GM18502 (cell line): ENCODE measurements at regions not wholly inside any gene's neighbourhood (a gene's known extent, or its start where the extent isn't known, plus 50 kb on each side); places are given as distances from the start of the nearest gene placed in this dataset.

Source experiments
- ATAC-seq: cut with Tn5 transposase; IDR thresholded peaks from one replicate; pipeline ENCODE4 v1.9.1; 2021; ENCODE audit warnings: mild to moderate bottlenecking; ENCODE audit not compliant: unreplicated experiment, poor library complexity

DNA sequence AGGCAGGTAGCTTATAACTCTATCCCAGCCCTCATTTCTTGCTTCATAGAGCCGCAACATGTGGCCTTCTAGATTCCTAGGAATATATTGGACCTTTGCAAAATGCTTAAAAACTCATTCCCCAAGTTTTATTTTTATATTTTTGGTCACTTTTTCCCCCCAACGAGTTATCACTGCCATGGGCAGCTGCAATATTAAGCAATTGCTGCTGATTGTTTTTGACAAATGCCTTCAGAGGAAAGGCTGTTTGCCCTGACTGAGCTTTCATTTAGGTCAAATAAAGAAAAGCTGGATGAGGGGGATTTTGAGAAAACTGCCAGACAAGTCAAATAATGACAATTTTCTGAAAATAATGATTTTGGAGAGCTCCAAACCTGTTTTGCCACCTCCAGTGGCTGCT is 976.9 kb upstream of the MBL2 start:
- ATAC-seq, result no peak

DNA sequence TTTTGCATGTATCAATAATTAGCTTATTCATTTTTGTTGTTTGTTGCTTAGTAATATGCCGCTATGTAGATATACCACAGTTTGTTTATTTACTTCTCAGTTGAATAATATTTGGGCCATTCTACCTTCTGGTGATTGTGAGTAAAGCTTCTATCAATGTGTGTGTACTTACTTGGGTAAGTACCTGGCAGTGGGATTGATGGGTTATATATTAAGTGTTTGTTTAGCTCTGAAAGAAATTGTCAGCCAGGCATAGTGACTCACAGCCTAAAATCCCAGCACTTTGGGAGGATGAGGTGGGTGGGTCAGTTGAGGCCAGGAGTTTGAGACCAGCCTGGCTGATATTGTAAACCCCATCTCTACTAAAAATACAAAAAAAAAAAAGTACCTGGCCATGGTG is 975.7 kb upstream of the MBL2 start:
- ATAC-seq, result no peak

DNA sequence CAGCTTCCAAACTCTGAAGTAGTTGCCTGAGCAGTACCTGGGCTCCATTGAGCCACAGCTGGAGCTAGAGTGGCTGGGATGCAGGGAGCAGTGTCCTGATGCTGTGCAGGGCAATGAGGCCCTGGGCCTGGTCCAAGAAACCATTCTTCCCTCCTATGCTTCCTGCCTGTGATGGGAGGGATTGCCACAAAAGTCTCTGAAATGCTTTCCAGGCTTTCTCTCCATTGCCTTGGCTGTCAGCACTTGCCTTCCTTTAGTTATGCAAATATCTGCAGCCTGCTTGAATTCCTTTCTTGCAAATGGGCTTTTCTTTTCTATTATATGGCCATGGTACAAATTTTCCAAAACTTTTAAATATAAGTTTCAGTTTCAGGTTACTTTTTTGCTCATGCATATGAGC is 972.2 kb upstream of the MBL2 start:
- no peak for ATAC-seq

DNA sequence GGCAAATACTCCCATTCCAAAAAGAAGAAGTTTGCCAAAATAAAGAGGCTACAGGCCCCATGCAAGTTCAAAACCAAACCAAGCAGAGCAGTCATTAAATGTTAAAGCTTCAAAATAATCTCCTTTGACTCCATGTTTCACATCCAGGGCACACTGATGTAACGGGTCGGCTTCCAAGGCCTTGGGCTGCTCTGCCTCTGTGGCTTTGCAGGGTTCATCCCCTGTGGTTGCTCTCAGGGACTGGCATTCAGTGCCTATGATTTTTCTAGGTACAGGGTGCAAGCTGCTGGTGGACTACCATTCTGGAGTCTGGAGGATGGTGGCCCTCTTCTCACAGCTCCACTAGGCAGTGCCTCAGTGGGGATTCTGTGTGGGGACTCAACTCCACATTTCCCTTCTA is 971.6 kb upstream of the MBL2 start:
- no peak for ATAC-seq

DNA sequence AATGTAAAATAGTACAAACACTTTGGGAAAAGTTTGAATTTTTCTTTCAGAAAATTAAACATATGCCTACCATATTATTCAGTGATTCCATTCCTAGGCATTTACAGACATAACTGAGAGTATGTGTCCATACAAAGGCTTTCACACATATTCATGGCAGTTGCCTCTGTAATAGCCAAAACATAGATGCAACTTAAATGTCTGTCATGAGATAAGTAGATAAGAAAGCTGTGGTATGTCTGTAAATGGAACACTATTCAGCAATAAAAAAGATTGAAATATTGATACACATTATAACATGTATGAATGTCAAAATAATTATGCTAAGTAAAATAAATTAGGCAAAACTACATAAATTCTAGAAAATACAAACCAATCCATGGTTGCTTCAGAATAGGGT is 964.5 kb upstream of the MBL2 start:
- ATAC-seq, result no peak

DNA sequence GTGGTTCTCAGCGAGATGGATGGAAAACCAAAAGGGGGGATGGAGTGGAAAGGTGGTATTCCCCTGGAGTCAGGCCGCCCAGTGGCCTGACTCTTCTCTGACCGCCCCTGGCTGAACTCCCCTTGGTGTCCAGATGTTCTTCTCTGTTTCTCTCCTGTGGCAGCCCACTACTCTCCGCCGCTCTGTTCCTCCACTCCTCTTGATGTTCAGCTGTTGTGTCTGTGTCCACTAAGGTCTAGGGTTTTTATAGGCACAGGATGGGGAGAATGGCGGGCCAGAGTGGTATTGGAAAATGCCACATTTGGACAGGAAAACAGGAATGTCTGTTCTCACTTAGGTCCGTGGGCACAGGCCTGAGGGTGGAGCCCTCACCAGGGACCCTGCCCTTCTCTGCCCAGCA is 954.3 kb upstream of the MBL2 start:
- ATAC-seq, result no peak

DNA sequence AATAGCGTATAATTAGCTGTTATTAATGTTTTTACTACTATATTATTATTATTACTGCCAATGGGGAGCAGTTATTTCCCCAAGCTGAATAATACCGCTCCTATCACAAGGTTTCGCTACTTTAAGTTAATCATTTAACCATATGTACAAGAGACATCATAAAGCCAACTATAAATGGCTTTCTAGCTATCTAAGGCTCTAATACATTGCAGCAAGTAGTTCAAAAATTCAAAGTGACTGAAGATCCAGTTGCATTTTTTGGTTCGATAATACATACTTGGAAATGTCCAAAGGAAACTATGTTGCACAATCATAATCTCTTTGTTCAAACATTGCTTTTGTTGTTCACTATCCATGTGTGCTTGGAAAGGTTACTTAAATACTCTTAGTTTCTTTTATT is 952.0 kb upstream of the MBL2 start:
- ATAC-seq, result no peak

DNA sequence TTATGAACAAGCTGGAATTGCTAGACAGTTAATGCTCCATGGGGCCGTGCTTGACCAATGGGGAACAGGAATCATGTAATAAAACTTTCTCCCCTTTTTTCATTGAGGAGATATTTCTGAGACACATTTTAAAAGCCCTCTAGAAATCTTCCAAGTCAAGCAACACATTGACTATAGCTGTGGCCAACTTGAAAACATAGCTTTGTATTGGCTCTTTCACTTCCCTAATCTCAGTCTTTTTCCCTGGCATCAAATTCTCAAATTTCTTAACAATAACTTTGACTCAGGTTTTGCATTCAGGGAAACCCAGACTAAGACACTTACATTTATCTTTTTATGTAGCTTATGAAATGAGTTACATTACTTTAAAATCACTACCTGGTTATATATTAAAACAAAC is 947.1 kb upstream of the MBL2 start:
- no peak for ATAC-seq

DNA sequence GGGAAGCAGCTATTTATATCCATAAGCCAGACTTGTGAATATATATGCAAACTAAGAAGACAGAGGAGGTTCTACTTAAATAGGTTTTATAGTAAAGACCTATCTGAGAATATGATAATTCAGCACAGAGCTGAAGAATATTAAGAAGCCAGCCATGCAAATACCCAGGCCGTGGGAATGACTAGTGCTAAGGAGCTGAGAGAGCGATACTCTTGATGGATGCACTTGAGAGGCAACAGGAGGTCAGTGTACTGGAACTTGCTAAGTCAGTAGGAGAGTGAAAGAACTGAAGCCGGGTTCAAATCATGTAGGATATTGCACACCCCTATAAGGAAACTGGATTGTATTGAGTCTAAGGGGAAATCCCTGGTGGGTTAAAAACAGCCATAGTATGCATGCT is 943.6 kb upstream of the MBL2 start:
- ATAC-seq, result no peak

DNA sequence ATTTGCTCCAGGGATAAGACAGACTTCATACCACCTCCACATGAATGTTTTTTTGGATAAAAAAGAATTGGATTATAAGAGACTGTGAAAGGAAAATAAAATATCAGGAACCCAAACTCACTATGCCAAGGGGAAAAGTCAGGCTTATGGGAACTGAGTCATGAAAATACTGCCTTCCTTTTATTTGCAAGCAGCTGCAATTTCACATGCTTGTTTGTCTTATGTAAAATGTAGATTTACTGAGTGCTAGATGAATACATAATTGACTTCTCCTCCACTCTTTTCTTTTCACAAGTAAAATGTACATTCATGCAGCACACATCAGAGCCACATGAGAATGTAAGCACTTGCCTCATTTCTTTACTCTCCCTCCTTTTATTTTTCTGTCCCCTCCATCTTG is 940.8 kb upstream of the MBL2 start:
- no peak for ATAC-seq

DNA sequence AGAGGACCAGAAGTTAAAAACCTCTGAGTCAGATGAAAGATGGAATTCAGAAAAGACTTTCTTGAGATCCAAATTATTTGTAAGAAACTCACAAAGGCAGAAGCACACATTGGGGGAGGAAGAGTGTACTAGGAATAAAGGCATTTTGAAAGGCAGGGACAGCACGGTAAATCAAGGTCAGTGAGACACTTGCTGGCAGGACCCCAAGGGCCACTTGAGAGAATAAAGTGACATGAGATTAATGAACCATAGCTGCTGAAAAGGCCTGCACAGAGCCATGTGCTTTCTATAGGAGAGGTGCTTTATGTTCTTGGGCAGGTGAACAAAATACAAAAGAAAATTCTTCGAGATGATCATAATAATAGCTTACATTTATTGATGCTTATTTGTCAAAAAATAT is 929.9 kb upstream of the MBL2 start:
- ATAC-seq, result no peak

DNA sequence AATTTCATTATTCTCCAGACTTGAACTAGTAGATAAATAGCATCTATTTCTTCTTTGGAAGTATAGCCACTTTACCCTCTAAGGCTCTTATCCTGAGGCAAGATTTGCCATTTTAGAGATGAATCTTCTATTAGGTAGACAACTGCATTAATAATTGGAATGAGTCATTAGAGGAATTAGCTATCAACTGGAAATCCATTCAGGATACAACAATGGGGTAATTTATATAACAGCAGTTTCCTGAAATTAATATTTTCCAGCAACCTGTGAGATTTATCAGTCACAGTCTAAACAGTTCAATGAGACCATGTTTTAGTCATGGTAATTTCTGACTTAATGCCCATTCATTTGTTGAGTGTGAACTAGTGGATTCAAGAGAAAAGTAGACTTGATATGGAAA is 928.6 kb upstream of the MBL2 start:
- ATAC-seq, result no peak

DNA sequence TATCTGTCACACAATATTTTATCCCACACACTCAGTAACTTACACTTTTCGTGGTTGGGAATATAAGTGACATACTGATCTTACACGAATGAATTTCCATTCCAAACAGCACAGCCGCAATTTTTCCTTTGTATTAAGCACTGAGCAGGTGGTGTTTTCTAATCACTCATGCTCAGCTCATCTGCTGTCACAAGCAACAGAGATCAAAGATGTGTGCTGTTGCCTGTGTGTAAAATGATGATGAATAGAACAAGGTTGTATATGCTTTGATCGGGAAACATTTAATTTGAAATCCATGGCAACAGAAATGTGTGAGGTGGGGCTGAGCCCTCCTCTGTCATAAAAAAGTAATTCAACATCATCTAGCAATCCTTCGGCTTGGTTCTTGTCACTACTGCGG is 927.7 kb upstream of the MBL2 start:
- ATAC-seq, result no peak

DNA sequence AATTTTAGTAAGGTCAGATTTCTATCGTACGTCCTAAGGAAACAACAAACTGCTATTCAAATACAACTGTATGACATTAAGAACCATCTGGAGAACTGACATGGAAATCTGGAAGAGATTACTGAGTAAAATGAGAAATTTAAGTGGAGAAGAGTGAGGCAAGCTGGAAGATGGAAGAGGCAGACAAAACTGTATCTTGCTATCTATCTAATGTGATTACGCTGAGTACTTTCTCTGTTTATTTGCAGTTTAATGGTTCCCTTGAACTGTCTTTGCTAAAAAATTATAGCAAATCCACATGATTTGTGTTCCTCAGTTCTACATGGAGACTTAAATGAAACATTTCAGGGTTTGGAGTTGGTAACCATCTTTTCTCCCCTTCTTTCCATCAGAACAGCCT is 927.1 kb upstream of the MBL2 start:
- no peak for ATAC-seq

DNA sequence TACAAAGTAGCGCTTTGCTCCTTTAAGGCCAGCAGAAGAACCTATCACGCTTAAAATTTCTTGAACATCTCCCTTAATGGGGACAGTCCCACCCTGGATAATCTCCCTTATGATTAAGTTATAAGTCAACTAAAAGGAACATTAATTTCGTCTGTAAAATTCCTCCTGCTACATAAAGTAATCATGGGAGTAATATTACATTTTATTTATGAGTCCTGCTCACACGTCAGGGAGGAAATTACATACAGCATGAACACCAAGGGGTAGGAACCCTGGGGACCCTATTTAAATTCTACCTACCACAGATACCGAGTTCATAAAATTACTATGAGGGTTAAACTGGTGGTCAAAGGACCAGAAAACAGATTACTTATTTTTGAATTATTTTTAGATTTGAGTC is 926.6 kb upstream of the MBL2 start:
- ATAC-seq, result no peak

DNA sequence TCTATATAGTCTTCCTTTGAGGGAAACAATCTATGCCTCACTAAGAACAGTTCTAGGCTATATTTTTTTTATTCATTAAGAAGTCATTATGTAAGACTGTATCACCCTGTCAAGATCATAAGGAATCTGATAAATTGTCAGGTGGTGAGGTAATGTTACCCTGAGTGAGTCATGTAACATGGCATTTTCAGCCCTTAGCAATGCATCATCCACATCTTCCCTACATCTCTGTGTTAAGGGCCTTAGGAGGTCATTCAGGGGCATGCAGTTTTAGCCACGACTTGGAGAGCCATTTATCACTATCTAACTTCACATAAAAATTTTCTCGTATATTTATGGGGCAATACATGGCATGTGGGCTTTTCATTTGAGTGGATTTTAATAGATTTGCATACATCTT is 924.5 kb upstream of the MBL2 start:
- no peak for ATAC-seq

DNA sequence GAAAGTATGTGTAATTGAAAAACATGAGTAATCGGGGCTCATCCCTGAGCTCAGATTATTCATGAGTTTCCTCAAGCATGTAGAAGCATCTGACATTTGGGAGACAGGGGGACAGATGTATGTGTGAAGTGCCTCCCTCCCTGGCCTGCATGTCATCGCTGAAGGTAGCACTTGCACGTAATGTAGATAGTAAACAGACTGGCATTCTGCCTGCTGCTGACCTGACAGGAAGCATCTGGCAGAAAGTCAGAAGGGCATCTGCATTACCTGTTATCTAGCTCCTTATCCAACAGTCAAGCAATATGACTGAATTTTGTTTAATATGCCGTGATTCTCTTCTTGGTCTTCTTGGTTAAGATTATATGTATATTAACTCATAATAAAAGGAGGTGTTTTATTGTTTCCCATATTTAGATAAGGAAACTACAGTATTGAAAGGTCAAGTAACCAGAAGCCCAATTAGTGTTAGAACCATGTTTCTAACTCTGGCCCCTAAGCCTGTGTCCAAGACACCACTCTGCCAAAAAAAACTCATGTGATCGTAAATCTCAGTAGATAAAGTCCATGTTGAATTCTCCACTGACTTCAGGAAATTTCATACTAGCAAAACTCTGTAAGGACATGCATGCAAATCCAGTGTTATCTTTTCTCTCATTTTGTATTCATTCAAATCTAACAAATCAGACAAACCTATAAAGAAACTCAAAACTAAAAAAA is 918.1 kb upstream of the MBL2 start:
- no peak for ATAC-seq

DNA sequence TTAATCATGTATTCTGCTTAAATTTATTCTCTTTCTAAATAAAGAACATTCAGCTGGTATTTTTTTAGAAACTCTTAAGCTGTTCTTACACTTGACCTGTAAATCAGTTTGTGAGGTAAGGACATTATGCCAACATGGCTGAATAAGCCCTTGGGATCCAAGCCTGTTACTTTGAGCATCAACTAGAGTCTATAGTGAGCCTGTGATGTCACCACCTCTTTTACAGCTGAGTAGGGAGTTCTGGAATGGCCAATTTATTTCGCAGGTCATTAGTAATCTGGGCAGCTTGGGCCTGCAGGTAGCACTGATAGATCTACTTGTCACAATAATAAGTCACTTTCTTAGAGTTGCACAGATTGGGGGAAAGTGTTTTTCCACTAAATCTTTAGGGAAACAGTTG is 915.2 kb upstream of the MBL2 start:
- no peak for ATAC-seq

DNA sequence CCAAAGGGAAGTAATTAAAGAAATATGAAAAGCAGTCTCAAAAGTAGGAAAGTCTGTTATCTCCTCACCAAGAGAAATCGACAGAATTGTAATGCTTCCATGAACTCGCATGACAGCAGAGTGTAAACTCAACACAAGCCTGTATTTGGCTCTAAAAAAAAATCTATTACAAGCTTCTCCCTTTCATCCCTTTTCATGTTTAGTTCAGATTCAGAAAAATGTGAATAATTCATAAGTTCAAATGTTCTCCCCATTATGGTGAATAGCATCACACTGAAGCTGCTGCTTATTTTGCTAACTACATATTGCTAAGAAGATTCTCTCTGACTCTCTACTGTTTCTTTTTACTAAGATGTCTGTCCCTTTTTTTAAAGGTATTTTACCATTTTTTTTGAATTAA is 910.3 kb upstream of the MBL2 start:
- no peak for ATAC-seq

DNA sequence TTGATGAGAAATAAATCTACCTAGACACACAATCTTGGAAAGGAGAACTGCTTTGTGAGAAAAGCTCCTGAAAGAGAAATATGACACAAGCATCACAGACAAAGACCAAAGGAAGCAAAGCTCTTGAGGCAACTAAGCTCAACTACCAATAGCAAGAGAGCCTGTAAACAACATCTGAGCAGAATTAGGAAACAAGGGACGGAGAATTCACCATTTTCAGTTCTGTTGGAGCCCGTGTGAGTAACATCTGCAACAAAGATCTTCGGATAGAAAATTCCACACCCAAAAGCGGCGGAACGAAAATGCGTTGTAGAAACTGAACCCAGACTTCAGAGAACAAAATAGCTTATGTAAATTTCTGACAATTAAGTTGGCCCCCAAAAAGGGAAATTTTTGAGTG is 909.9 kb upstream of the MBL2 start:
- ATAC-seq, result no peak

DNA sequence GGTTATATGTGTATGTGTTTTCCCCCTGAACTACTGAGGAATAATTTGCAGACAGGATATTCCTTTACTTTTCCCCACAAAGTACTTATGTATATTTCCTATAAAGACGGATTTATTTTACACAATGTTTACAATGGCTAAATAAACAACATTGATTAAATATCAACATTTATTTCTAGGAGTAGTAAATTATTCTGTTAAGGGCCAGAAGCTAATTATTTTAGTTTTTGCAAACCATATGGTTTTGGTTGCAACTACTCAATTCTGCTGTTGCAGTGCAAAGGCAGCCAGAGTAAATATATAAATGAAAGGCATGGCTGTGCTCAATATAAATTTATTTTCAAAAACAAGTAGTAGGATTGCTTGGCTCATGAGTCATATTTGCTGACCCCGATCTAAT is 907.1 kb upstream of the MBL2 start:
- no peak for ATAC-seq

DNA sequence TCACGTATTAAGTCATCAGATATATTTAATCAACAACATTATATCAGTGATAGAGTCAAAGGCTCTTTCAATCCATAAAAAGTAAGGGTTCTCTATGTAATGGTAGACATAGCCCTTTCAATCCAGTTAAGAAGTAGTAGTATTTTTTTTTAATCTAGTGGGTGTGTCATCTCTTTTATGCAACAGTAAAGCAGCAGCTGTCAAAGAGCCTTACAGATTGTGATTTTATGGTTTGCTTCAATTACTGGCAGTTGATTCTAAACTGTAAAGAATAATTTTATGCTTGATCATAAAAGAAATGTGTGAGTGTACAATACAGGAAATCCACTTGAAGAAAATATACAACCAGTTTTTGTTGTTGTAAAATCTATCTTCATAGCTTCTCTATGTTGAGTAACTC is 902.6 kb upstream of the MBL2 start:
- ATAC-seq, result no peak

DNA sequence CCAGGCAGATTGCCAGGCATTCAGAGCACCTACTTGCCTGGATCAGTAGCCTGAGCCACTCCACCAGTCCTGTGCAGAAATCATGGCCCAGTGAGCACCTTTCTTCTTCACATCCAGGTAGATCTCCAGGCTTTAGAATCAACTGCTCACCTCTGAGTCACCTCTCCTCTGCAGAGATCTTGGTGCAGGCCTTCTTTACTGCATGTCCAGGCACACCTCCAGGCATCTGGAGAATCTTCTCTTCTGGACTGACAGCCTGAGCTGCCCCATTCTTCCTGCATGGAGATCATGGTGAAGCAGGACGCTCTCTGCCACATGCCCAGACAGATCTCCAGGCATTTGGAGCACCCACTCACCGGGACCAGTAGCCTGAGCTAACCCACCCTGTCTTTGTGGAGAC is 894.5 kb upstream of the MBL2 start:
- no peak for ATAC-seq
